HepG2 (cell line): ENCODE measurements at regions not wholly inside any gene's neighbourhood (a gene's known extent, or its start where the extent isn't known, plus 50 kb on each side); places are given as distances from the start of the nearest gene placed in this dataset.

ENCODE experiments used
- BORCS8-MEF2B ChIP-seq: sonication (generic); formaldehyde crosslinking; IDR thresholded peaks from 2 replicates; pipeline ENCODE4 v1.8.0; 2022; ENCODE audit warnings: mild to moderate bottlenecking, missing genetic modification reagents
- EHMT2 ChIP-seq: fragments of 200-600 bp; sonication (generic); IDR thresholded peaks from 2 replicates; pipeline ENCODE4 v1.7.0; 2017; ENCODE audit warnings: antibody characterized with exemption, low read depth, low read length, borderline replicate concordance
- FOXM1 ChIP-seq: sonication (generic); formaldehyde crosslinking; IDR thresholded peaks from 2 replicates; pipeline ENCODE4 v1.5.0; 2020; ENCODE audit warnings: missing genetic modification reagents
- HDAC6 ChIP-seq: fragments of 200-600 bp; sonication (generic); IDR thresholded peaks from 2 replicates; pipeline ENCODE4 v1.7.0; 2017; ENCODE audit warnings: mild to moderate bottlenecking, antibody characterized with exemption, low read length, low read depth
- HMG20A ChIP-seq: IDR thresholded peaks from 2 replicates; pipeline ENCODE4 v1.6.1; 2016; ENCODE audit warnings: borderline replicate concordance
- MBD4 ChIP-seq: IDR thresholded peaks from 2 replicates; pipeline ENCODE4 v1.6.1; 2012; ENCODE audit warnings: low read length, inconsistent platforms, borderline replicate concordance
- PTBP1 ChIP-seq: fragments of 200-400 bp; formaldehyde crosslinking; IDR thresholded peaks from 2 replicates; pipeline ENCODE4 v1.6.1; 2018; ENCODE audit warnings: low read length, low read depth; ENCODE audit not compliant: poor library complexity, severe bottlenecking
- SATB2 ChIP-seq: sonication (generic); formaldehyde crosslinking; IDR thresholded peaks from 2 replicates; pipeline ENCODE4 v1.5.0; 2020; ENCODE audit warnings: missing genetic modification reagents
- TBL1XR1 ChIP-seq: fragments of 150-350 bp; IDR thresholded peaks from 2 replicates; pipeline ENCODE4 v1.6.1; 2014; ENCODE audit warnings: borderline replicate concordance, low read length; ENCODE audit not compliant: partially characterized antibody
- TEAD3 ChIP-seq: optimal IDR thresholded peaks from 2 replicates; pipeline ENCODE3; 2016; ENCODE audit warnings: borderline replicate concordance
- USF2 ChIP-seq, 2 experiments: sonication (generic) in 1 of 2; formaldehyde crosslinking in 1 of 2; IDR thresholded peaks; 2 replicates each; pipeline versions ENCODE4 v1.5.1 to v1.6.1; 2011 to 2020; ENCODE audit warnings: borderline replicate concordance in 1 of 2, low read depth in 1 of 2, low read length in 1 of 2, mild to moderate bottlenecking in 1 of 2, missing genetic modification reagents in 1 of 2, moderate library complexity in 1 of 2
- ZMYM3 ChIP-seq: sonication (generic); formaldehyde crosslinking; IDR thresholded peaks from 2 replicates; pipeline ENCODE4 v1.5.1; 2020; ENCODE audit warnings: mild to moderate bottlenecking, missing genetic modification reagents
- ZNF143 ChIP-seq: sonication (generic); formaldehyde crosslinking; IDR thresholded peaks from 2 replicates; pipeline ENCODE4 v1.4.0; 2020; ENCODE audit warnings: missing genetic modification reagents
- ZNF33A ChIP-seq: sonication (generic); formaldehyde crosslinking; IDR thresholded peaks from 2 replicates; pipeline ENCODE4 v1.5.1; 2020; ENCODE audit warnings: missing genetic modification reagents, mild to moderate bottlenecking, moderate library complexity, borderline replicate concordance
- ZNF446 ChIP-seq: sonication (generic); formaldehyde crosslinking; IDR thresholded peaks from 2 replicates; pipeline ENCODE4 v1.5.0; 2020; ENCODE audit warnings: mild to moderate bottlenecking, missing genetic modification reagents
- ZNF484 ChIP-seq: sonication (generic); formaldehyde crosslinking; IDR thresholded peaks from 2 replicates; pipeline ENCODE4 v1.5.1; 2020; ENCODE audit warnings: mild to moderate bottlenecking, low read depth, missing genetic modification reagents, borderline replicate concordance
- ZNF512 ChIP-seq: sonication (generic); formaldehyde crosslinking; IDR thresholded peaks from 2 replicates; pipeline ENCODE4 v1.4.0; 2020; ENCODE audit warnings: mild to moderate bottlenecking, missing genetic modification reagents
- ZNF747 ChIP-seq: sonication (generic); formaldehyde crosslinking; IDR thresholded peaks from 2 replicates; pipeline ENCODE4 v1.8.1; 2023; ENCODE audit warnings: missing genetic modification reagents, mild to moderate bottlenecking, borderline replicate concordance
- ZNF776 ChIP-seq: sonication (generic); formaldehyde crosslinking; IDR thresholded peaks from 2 replicates; pipeline ENCODE4 v1.4.0; 2020; ENCODE audit warnings: mild to moderate bottlenecking, missing genetic modification reagents
- TF ChIP-seq, protein P1 (sequence below): sonication (generic); formaldehyde crosslinking; conservative IDR thresholded peaks from 2 replicates; pipeline ENCODE4 v1.8.0; 2022; ENCODE audit warnings: mild to moderate bottlenecking, moderate library complexity, missing genetic modification reagents
- TF ChIP-seq, protein P2 (sequence below): sonication (generic); formaldehyde crosslinking; IDR thresholded peaks from 2 replicates; pipeline ENCODE4 v1.5.0; 2020; ENCODE audit warnings: missing genetic modification reagents

DNA sequence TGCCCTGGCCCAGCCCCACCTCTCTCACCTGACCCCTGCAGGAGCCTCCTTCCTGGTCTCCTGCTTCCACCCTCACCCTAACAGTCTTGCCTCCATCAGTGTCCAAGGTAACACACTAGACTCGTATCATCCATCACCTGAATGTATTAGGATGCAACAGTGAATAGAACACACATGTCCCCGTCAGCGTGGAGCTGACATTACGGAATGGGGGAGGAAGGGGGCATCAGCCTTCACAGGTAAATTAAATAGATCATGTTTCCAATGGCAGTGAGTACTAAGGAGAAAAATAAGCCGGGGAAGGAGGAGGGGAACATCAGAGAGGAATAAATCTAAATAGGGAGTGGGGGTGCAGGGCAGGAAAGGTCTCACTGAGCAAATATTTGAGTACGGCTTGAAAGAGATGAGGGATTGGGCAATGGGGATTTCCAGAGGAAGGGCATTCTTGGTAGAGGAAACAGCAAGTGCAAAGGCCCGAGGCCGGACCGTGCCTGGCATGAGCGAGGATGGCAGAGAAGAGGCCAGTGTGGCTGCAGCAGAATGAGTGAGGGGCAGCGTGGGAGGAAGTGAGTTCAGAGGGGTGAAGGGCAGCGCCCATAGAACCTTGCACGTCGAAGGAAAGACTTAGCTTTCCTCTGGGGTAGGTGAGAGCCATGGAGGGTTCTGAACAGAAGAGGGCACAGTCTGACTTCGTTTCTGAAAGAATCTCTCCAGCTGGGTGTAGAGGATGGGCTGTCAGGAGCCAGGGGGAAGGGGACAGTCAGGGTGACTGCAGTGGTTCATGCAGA, 110.1 kb upstream of the PTPN1 start (continued):
- no peak for TF ChIP-seq ZNF512 (CRISPR knock-in tag)
- TF ChIP-seq TEAD3 (CRISPR knock-in tag), result peak; percentile 92
- peak; percentile 63; the same call in 1 of the 2 replicates for TF ChIP-seq EHMT2
- TF ChIP-seq BORCS8-MEF2B (CRISPR knock-in tag), result peak; percentile 62; the same call in 1 of the 2 replicates
- no peak for TF ChIP-seq SATB2 (CRISPR knock-in tag)
- TF ChIP-seq, protein P1, sequence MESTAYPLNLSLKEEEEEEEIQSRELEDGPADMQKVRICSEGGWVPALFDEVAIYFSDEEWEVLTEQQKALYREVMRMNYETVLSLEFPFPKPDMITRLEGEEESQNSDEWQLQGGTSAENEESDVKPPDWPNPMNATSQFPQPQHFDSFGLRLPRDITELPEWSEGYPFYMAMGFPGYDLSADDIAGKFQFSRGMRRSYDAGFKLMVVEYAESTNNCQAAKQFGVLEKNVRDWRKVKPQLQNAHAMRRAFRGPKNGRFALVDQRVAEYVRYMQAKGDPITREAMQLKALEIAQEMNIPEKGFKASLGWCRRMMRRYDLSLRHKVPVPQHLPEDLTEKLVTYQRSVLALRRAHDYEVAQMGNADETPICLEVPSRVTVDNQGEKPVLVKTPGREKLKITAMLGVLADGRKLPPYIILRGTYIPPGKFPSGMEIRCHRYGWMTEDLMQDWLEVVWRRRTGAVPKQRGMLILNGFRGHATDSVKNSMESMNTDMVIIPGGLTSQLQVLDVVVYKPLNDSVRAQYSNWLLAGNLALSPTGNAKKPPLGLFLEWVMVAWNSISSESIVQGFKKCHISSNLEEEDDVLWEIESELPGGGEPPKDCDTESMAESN (CRISPR knock-in tag), result peak; percentile 82
- no peak; the same call in 1 of the 2 replicates for TF ChIP-seq MBD4
- TF ChIP-seq HMG20A (CRISPR knock-in tag), result peak; percentile 100
- peak; percentile 77; the same call in 1 of the 2 replicates for TF ChIP-seq ZNF776 (CRISPR knock-in tag)
- TF ChIP-seq ZMYM3 (CRISPR knock-in tag), result peak; percentile 100
- no peak for TF ChIP-seq HDAC6
- TF ChIP-seq ZNF33A (CRISPR knock-in tag), result no peak
- TF ChIP-seq ZNF446 (CRISPR knock-in tag), result no peak
- no peak for TF ChIP-seq ZNF747 (CRISPR knock-in tag)
- peak; percentile 91 for TF ChIP-seq ZNF484
- TF ChIP-seq, protein P2, sequence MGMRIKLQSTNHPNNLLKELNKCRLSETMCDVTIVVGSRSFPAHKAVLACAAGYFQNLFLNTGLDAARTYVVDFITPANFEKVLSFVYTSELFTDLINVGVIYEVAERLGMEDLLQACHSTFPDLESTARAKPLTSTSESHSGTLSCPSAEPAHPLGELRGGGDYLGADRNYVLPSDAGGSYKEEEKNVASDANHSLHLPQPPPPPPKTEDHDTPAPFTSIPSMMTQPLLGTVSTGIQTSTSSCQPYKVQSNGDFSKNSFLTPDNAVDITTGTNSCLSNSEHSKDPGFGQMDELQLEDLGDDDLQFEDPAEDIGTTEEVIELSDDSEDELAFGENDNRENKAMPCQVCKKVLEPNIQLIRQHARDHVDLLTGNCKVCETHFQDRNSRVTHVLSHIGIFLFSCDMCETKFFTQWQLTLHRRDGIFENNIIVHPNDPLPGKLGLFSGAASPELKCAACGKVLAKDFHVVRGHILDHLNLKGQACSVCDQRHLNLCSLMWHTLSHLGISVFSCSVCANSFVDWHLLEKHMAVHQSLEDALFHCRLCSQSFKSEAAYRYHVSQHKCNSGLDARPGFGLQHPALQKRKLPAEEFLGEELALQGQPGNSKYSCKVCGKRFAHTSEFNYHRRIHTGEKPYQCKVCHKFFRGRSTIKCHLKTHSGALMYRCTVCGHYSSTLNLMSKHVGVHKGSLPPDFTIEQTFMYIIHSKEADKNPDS (CRISPR knock-in tag), result no peak
- TF ChIP-seq FOXM1, result no peak
- no peak for TF ChIP-seq USF2 (IDR thresholded peaks at IDR 0.05; ENCODE audit: low read depth, low read length)
- no peak for TF ChIP-seq USF2 (CRISPR knock-in tag; IDR thresholded peaks at IDR 0.05; ENCODE audit: borderline replicate concordance)
- peak; percentile 96 for TF ChIP-seq TBL1XR1
- no peak for TF ChIP-seq PTBP1
- TF ChIP-seq ZNF143 (CRISPR knock-in tag), result peak; percentile 33; the same call in 1 of the 2 replicates
